CD4-positive, alpha-beta T cell treated with Interleukin-1 beta for 1 hour (primary cell): ENCODE measurements at regions not wholly inside any gene's neighbourhood (a gene's known extent, or its start where the extent isn't known, plus 50 kb on each side); places are given as distances from the start of the nearest gene placed in this dataset.

Experiments
- DNase-seq, 2 donors: peaks; one replicate each; pipeline ENCODE4 v3.0.0-alpha.2; 2020 to 2022

DNA sequence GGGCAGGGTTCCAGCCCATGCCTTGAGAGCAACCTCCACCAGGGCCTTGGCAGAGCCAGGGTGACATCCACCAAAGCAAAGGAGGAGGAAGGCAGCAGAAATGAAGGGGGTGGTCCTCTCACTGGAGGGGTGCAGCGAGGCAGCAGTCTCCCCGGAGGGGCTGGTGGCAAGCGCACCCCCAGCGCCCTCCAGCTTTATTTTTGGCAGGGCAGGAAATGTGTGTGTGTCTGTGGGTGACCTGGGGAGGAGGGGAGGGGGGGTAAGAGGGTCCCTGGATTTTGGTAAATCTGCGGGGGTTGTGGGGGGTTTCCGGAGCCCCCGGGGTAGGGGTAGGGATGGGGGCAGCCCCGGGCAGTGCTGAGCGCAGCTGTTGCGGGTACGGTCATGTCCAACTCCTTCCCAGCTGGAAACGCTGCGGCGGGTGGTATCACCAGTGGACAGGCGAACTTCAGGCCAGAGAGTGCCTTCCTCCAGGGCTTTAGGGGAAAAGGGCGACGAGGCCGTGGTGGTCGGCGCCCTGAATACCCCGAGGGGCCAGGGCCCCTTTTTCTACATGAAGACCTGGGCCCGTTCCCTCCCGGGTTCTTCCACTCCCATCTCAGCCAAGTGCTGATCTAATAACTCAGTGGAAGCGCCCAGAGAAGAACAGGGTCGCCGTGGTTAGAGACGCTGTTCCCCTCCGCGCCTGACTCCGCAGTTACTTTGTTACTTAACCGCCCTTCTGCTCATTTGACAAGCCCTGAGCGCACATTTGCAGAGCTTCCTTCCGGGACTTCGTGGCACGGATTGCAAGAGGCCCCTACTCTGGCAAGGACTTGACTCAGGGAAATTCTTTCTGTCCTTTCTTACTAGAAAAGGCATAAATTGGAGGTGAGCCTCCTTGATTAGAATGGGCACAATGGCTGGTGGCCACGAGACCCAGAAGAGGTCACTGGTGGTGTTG, 55.2 kb downstream of the FOS start:
- peak; percentile 63 for DNase-seq

DNA sequence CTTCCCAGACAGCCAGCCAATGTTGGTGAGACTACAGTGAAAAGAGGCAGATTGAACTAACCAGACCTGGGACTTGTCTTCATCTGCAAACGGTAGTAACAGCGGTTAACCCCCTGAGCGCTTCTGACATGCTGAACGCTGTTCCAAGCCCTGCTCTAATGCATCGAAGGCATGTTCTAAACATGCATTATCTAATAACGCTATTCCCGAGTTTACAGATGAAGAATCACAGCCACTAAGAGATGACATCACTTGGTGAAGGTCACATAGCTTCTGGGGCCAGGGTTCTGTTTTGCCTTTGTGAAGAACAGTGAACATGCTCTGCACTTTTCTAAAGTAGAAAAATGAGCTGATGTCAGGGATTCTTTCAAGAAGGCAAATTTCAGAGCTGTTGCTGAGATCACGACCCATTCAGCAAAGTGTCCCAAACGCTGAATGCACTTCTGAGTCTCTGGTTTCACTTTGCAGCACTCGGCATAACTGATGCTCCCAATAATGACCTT, 56.0 kb downstream of the FOS start:
- DNase-seq = no peak

DNA sequence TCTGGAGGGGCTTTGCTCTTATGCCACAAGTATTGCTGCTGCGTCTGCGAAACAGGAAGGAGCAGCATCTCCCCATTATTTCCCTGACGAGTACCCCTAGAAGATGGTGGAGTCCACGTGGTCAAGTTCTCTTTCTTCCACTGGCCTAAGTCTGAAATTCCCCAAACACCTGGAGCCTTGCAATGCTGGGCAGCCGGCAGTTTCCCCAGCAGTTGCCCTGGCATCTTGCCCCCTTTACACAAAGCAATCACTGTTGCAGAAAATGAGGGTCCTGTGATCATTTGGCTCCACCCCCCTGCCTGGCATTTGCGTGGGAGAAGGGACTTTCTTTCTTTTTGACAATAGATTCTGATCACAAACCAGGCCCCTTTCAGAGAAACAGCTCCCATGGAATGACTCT, 56.9 kb downstream of the FOS start:
- DNase-seq = no peak

- DNase-seq = no peak
These were observed 59.8 kb downstream of the FOS start for GRCh38 chr14:75338398-75338797.

- no peak for DNase-seq
These were observed 60.4 kb downstream of the FOS start for GRCh38 chr14:75339059-75339458.

GRCh38 chr14:75340921-75341320, 62.3 kb downstream of the FOS start:
- DNase-seq = peak in 1 of 2 donors; percentile 23

GRCh38 chr14:75341620-75342019, 63.0 kb downstream of the FOS start:
- DNase-seq = no peak

DNA sequence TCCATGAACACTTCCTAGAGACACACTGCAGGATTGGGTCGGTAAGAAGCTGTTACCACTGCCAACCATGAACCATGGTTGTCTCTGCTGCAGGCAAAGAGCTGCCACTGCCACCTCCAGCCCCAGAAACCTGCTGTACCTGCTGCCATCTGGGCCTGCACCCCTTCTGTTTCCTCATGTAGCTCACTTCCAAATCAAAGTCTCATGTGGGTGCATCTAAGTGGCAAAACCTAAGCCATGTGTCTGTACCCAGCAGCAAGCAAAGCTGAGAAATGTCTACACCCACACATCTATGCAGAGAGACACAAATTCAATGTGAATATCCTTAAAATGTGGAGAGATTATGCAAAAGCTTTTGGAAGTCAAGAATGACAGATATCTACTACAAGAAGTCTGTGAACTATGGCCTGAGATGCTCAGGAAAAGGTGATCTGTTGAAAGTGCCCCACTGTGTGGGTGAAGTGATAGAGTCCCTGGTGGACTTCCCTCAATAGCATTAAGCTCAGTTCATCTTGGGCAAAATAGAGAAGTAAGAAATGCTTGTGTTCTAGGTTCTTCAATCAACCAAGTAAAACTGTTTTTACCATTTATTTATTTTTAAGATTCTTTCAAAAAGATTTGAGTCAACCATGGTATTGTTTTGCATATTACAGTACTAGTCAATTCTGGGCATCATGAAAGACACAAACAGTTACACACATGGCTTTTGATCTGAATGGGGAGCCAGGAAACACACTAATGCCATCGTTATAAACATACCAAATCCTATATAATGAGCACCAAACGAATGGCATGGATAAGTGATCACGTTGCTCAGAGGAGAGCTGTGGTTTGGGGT, 64.4 kb downstream of the FOS start:
- DNase-seq = no peak

DNA sequence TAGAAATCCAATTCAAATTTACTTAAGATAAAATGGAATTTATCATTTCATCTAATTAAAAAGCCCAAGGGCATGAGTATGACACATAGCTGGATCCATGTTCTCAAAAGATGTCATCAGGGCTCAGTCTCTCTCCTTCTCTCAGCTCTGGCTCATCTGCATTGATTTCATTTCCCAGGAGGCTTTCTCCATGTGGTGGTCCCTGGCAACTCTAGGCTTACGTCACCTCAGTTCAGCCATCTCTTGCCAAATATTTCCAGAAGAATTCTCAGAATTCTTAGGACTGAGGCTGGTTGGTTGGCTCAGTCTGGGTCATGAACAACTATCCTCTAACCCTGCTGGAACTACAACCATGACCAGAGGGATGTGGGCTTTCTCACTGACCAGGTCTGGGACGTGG, 65.3 kb downstream of the FOS start:
- DNase-seq = no peak

GRCh38 chr14:75344411-75344810, 65.8 kb downstream of the FOS start:
- no peak for DNase-seq

DNA sequence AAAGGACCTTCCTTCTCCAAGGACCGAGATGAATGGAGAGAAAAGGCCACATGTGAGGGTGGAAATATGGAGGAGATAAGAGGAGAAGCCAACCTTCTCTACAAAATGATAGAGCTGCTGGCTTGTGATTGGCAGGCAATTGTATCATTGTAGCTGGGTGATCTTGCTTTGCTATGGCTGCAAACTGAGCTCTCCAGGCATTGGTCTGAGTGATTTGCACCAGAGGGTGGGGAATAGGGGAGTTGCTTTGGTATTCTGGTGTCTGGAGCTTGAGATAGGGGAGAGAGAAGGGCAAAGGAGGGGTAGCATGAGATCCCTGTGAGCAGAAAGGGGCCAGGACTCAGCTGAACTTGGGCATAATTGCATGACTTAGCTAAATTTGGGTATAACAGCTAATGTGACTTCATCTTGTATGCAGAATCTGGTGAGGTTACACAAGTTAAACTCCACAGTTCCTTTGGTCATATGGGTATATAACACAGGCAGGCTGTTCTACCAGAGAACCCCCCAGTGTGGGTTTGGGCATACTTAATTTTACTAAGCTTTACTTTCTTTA, 72.0 kb downstream of the FOS start:
- DNase-seq = no peak

DNA sequence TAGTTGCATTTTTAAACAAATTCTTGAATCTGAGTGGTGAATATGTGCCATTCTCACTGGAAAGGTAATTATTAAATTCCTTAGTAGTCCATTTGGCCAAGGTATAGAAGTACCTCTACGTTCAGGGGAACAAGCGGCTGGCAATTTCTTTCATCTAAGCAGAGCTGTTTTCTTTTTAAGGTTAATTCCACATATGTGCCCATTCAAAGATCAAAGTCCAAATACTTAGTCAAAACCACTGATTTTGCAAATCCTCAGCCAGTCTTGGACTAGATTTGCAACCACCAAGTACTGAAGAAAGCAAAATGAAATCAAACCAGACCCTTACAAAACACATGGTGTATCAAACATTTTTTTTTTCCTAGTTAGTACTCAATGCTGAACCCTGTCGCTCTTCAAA, 68.7 kb upstream of the JDP2 start:
- DNase-seq = no peak

- DNase-seq = no peak
These were observed 66.8 kb upstream of the JDP2 start for GRCh38 chr14:75361041-75361440.

DNA sequence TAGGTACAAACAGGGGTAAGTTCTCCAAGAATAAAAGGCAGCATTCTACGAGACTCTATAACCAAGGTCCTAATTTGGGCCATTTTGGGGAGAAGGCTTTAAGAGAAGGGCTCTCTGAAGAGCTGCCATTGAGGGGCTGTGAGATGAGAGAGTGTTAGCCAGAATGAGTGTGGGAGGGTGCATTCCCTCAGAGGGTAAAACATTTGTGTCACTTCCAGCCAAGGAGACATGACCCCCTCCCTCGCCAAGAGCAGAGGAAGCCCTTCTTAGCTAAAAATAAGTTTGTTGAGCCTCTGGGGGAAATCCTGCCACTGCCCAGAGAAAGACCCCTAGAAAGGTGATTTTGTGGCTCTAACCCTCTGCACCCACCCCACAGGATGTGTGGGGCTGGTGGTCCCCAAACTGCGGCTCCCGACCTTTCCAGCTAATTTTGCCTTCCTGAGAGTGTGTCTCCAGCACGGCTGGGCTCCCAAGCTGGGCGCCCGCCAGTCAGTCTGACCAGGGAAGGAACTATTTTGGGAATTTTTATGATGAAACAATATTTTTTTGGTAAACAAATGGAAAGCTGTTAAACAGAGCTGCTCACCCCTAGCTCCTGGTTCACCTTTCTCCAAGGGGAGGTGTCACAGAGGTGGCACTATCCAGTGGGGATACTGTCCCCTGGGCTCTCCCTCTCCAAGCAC, 65.9 kb upstream of the JDP2 start:
- DNase-seq = no peak

- no peak for DNase-seq
These were observed 64.7 kb upstream of the JDP2 start for GRCh38 chr14:75363130-75363529.

GRCh38 chr14:75363570-75364227, 64.1 kb upstream of the JDP2 start:
- no peak for DNase-seq

GRCh38 chr14:75365116-75365515, 62.7 kb upstream of the JDP2 start:
- DNase-seq = no peak

DNA sequence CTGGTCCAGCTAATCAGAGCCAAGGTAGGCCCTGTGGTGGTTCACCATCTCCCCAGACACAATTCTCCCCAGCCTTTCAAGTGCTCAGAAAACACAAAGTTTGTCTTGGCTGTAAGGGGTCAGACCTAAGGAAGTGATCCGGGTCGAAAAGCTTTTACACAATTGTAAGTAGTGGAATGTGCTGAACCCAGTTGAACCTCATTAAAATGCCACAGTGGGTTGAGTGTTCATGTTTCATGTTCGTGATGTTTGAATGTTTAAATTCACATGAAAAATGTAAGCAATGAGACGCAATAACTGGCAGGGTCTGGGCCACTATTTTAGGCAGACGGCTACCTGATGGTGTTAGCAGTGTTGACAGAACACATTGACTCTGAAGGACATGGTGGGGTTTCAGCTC, 60.9 kb upstream of the JDP2 start:
- no peak for DNase-seq

- DNase-seq = no peak
These were observed 59.5 kb upstream of the JDP2 start for GRCh38 chr14:75368333-75368732.

DNA sequence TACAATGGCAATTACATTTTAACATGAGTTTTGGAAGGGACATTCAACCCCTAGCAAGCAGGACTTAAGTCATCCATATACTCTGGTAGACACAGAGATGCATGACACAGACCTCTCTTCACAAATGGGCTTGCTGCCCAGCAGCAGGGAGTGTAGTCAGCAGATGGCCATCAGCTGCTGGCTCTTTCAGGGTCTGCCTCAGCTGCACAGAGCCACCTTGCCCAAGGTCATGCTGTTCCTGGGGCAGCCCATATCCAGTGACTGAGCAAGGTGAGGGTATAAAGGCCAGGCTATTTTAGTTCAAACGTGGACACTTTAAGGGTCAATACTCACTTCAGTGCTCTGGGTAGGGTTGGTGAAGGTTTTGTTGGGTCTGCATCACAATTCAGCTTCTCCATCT, 58.3 kb upstream of the JDP2 start:
- no peak for DNase-seq

DNA sequence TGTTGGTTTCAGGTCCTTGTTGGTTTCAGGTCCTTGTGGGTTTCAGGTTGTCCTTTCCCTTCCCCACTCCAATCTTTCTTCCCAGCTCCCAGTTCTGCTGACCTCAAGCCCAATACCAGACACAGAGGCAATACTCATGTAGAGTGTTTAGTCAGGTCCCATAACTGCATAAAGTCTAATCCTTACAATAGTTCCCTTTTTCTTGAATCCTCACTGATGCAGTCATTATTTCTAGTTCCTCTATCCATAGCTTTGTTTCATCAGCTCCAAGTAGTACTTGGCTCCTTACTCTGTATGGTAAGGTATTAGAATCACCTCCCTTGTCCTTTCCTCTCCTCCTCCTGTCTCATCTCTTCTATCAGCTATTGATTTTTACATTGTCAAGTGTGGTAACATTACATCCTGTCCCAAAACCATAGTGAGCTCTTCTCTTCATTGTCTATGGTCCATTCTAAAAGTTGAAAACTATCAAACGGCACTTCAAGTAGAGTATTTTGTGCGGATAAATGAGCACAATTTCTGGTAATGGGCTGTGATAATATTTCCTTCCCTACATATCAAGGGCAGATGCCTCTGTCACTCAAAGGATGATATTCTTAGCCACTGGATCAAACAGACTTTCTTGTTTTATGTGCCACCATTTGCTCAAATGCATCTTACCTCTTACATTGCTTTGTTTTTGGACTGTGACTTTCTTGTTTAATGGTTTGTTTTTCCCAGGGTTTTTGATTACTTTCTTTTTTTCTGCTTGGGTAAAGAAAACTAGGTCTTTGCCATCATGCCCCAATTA, 57.2 kb upstream of the JDP2 start:
- DNase-seq = no peak
